K562 (cell line): ENCODE measurements at regions not wholly inside any gene's neighbourhood (a gene's known extent, or its start where the extent isn't known, plus 50 kb on each side); places are given as distances from the start of the nearest gene placed in this dataset.

Experiments used
- MYC ChIP-seq, 2 experiments: fragments of 250-450 bp in 1 of 2; sonication (Bioruptor Pico) in 1 of 2; IDR thresholded peaks; 2 replicates each; pipeline versions ENCODE4 v1.5.1 to v1.6.1; 2012 to 2021; ENCODE audit warnings: low read depth in 2 of 2, borderline replicate concordance in 1 of 2, improper control_type of control experiment in 1 of 2, low read length in 1 of 2, mild to moderate bottlenecking in 1 of 2, moderate library complexity in 1 of 2
- ZNF561 ChIP-seq: fragments of 450-650 bp; formaldehyde crosslinking; conservative IDR thresholded peaks from 2 replicates; pipeline ENCODE4 v1.4.0; 2020; ENCODE audit warnings: mild to moderate bottlenecking, moderate library complexity

DNA sequence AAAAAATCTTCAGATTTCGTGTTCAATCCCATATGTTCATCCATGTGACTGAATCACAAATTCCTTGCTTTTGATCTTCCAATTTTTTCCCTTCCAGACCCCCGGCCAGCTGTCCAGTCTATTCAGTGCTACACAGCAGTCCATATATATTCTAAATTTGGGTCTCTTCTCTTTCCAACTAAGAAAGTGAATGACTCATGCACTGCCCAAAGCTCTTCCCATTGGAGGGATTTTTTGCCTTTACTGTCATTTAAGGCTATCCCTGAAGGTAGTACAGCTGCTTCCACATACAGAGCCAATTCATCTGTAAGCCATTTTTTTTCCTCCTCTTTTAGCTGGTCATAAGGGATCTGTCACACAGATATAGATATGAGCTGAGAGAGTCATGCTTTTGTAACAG, 478.3 kb downstream of the DMRT2 start:
- TF ChIP-seq ZNF561 (CRISPR knock-in tag) (no peak), MYC (IDR thresholded peaks at IDR 0.05; ENCODE audit: low read depth, low read length) (no peak), MYC (CRISPR knock-in tag; IDR thresholded peaks at IDR 0.05; ENCODE audit: borderline replicate concordance, low read depth) (no peak)
